ENCODE measurements at regions not wholly inside any gene's neighbourhood (a gene's known extent, or its start where the extent isn't known, plus 50 kb on each side); places are given as distances from the start of the nearest gene placed in this dataset.

- no peak for TF ChIP-seq CTCF (IDR thresholded peaks at IDR 0.05)
- TF ChIP-seq EZH2 (IDR thresholded peaks at IDR 0.05; ENCODE audit: borderline replicate concordance, insufficient read depth, low read depth, low read length, poor library complexity, severe bottlenecking), result no peak
Observed at GRCh38 chr9:18423791-18424531, 50.0 kb upstream of the ADAMTSL1 start.

Data from B cell (primary cell).